Activated CD8-positive, alpha-beta memory T cell treated with anti-CD3 and anti-CD28 coated beads, Interleukin-2, amount 50 U/mL, for 4 hours (primary cell): ENCODE measurements at regions not wholly inside any gene's neighbourhood (a gene's known extent, or its start where the extent isn't known, plus 50 kb on each side); places are given as distances from the start of the nearest gene placed in this dataset.
"Not testable (repeated sequence)": the region's sequence is repeated elsewhere in the genome, so short reads cannot be mapped to it uniquely, and the experiment has no call there.

Experiments used
- DNase-seq: peaks from one replicate; pipeline ENCODE4 v3.0.0-alpha.2; 2020

- DNase-seq, result no peak
Observed at GRCh38 chr4:77451530-77451929, 154.1 kb upstream of the CXCL13 start.

GRCh38 chr4:77452117-77452516, 153.5 kb upstream of the CXCL13 start:
- not testable (repeated sequence) for DNase-seq

- DNase-seq, result no peak
Observed at GRCh38 chr4:77453911-77454310, 151.7 kb upstream of the CXCL13 start.

- DNase-seq, result no peak
Observed at GRCh38 chr4:77454858-77455257, 150.8 kb upstream of the CXCL13 start.

DNA sequence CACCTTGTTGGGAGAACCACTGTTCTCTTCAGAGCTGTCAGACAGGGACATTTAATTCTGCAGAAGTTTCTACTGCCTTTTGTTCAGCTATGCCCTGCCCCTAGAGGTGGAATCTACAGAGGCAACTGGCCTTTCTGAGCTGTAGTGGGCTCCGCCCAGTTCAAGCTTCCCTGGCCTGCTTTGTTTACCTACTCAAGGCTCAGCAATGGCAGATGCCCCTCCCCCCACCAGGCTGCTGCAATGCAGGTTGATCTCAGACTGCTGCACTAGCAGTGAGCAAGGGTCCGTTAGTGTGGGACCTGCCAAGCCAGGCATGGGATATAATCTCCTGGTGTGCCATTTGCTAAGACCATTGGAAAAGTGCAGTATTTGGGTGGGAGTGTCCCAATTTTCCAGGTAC, 141.5 kb upstream of the CXCL13 start:
- DNase-seq, result not testable (repeated sequence)

DNA sequence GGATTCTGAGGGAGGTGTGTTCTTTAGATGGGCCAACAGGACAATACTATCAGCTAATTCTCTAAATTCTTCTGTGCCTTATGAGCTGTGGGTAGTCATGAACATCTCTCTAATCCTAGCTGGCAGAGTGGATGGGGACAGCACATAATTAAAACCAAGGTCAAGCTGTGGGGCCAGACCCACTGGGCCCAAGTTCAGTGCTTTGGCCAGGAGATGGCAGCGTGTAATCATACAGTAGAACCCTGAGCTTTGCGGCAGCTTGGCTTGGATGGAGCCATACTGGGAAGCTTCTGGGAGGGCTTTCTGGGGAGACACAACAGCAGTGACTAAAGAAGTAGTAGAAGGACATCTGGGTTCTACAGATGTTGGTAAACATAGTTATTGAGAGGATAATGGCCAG, 140.3 kb upstream of the CXCL13 start:
- DNase-seq, result no peak

- no peak for DNase-seq
Observed at GRCh38 chr4:77466430-77466829, 139.2 kb upstream of the CXCL13 start.

DNA sequence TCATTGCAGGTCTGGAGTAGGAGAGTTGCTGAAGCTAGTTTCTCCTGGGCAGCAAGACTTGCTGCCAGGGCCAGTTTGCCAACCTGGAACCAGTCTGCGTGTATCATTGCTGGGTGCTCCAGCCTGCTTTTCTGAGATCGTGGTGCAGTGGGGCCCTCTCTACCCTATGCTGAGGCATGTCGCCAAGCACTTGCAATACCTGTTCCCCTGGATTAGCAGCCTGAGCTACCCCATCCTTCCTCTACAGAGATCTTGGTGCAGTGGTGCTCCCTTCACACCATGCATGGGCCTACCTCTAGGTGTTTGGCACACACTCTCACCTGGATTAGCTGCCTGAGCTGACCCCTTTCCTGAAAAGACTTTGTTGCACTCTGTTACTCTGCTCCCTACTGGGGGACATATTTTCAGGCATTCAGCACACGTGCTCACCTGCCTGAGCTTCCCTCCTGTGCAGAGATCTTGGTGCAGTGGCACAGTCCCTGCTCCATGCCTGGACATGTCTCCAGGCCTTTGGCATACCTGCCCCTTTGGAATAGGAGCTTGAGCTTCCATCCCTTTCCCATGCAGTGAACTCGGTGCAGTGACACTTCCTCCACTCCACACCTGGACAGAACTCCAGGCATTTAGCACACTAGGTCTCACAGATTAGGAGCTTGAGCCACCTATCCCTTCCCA, 133.7 kb upstream of the CXCL13 start:
- DNase-seq, result no peak

DNA sequence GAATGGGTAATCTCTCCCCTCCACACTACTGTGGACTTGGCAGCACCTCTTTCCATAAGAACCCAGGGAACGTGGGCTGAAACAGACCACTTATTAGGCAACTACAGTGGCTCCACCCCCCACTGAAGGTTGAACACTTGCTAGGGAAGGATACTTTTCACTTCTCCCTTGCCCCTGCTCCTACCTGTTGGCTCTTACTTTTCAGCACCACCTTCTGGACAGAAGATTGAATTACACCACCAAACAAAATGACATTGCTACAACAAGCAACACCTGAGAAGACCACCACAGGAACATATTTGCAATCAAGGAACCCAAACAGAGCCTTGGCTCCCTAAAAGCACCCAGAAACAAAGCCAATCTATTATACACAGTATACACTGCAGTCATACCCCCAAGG, 132.1 kb upstream of the CXCL13 start:
- no peak for DNase-seq

DNA sequence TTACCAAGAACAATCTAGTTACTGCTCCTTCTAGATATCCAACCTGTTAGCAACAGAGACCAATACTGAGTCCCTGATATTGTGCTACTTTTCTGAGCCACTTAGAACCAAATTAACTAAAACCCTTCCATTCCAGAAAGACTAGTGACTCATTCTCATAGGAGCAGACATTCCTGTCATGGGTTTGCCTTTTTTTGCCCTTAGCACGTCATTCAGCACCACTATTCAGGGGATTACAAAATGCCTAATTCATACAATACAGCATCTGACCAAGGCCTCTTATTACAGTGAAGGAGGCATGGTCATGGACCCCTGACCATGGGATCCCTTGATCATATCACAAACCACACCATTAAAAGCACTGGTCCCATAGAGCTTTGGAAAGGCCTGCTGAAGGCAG, 123.8 kb upstream of the CXCL13 start:
- no peak for DNase-seq

DNA sequence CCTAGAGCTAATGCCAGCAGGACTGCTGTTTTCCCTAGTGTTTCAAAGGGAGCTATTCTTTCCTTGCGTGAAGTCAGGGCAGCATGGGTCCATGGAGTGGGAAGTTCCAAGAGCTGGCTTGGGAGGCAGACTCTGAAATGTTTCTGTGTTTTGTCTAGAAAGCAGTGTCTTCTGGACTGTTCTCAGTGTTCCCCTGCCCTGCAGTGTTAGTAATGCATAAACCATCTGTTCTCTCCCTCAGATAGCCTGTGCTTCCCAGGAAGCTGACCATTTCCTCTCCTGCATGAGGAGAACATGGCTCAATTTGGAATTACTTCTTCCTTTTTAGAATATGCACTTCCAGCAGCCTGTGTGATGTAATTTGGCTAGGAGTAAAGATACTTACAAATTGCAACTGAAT, 116.7 kb upstream of the CXCL13 start:
- no peak for DNase-seq

DNA sequence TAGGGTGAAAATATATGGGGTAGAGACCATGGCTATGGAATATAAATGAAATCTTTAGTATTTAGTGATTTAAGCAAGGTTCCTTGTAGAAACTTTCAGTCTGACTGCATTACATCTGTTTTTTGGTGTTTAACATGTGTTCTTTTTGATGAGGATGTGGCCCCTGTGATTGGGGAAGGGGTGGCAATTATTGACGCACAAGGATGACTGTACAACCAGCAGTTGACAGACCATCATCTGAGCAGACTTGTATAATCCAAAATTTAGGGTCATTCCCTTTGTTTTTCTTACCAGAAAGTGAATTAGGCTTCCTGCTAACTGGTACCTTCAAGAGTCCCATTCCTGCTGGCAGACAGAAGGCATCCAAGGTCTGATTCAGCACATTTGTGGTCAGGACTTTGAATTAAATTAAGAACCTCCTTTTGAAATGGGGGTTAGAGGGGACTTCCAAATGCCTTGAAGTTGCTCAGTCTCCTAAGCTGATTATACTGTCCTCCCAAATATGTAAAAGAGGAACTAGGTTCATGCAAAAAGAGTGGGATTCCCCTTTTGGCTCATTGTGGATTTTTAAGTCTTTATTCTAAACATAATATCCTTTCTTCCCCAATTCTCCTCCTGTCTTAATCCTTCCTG, 112.4 kb upstream of the CXCL13 start:
- DNase-seq, result no peak

DNA sequence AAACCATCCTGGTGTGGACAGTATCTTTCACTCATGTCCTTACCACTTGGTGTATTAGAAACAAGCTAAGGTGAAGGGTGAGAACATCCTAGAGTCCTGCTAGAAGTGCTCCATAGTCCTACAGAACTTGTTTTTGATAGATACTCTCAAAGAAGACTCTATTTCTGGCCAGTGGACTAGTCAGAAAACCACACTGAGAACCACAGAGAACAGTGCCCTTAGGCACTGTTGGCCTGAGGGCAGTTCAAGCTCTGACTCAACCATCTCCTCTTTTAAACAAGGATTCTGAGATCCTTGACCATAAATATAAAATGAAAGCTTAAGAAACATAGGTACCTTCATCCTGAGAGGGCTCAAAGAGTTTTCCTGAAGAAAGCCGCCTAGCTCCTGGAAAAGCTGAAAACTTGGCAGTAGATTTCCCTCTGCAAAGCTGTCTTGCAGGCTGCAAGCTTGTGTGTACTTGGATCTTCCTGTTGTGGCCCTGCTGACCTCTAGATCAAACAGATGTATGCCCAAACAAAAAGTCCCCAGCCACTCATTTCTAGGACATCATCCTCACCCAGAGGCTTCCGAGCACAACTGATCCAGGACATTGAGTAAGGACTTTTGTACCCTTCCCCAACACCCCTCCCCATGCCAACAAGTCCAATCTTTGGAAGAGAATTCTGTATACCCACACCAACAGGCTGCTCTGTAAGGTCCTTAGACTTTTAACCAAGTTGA, 111.6 kb upstream of the CXCL13 start:
- DNase-seq, result no peak

DNA sequence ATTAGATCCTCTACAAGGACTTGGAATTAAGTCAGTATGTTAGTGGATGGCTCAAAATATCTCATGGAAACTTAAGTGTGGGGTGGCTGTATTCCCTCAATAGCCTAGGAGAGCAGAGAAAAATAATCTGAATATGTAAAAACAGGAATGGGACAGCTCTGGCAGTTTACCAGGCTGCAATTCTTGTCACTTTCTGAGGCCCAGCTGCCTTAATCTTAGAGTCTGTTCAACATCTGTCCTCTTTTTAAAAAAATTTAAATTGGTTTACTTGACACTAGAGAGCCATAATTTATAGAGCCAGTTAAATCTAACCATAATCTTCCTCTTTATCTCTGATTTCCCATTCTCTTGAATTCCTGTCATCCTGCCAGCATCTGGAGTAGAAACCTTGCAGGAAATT, 109.2 kb upstream of the CXCL13 start:
- no peak for DNase-seq

- no peak for DNase-seq
Observed at GRCh38 chr4:77500801-77501200, 104.8 kb upstream of the CXCL13 start.

GRCh38 chr4:77501240-77501639, 104.4 kb upstream of the CXCL13 start:
- DNase-seq, result no peak

- DNase-seq, result no peak
Observed at GRCh38 chr4:77501851-77502250, 103.8 kb upstream of the CXCL13 start.

- DNase-seq, result no peak
Observed at GRCh38 chr4:77504407-77504806, 101.2 kb upstream of the CXCL13 start.

DNA sequence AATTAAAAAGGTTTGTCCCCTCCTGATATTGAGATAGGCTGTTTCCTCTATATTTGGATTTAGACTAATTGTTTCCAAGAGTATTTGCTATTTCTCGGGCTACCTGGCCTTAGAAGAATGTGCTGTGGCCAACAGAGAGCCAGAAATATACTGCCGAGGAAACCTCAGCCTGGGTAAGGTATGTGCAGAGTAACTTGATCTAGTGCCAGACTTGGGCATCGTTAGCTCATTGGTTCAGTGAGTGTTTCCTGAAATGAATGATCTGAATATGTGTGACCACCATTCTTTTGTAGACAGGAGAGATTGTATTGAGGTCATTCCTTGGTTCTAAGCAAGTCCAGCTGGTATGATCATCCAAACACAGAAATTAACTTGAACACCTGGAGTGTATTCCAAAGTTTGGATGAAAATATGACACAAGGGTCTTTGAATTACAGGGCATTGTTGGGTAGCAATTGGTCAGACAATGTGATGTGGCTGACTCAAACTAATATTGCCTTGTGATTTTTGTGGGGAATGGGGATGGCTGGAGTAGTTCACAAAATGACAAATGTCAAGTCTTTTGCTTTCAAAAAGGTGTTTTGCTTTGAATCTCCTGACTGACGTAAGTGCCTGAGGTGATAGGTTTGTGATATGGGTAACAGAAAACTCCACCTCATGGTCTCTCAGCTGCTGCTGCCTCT, 100.2 kb upstream of the CXCL13 start:
- no peak for DNase-seq

DNA sequence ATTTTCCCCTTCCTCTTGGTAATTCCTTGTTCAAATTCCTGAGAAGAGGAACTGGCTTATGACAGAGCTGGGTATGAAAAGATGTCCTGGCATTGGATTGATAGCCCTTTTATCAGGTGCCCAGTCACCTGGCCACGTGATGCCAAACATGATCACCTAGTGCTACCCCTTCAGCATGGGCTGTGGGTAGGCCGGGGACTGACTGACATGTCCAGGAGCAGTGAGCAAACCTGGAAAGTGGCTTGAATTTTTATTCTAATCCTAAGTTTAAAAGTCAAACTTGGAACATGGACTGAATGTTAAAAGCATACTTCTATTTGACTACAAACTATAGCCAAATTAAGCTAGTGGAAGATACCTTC, 99.7 kb upstream of the CXCL13 start:
- no peak for DNase-seq

DNA sequence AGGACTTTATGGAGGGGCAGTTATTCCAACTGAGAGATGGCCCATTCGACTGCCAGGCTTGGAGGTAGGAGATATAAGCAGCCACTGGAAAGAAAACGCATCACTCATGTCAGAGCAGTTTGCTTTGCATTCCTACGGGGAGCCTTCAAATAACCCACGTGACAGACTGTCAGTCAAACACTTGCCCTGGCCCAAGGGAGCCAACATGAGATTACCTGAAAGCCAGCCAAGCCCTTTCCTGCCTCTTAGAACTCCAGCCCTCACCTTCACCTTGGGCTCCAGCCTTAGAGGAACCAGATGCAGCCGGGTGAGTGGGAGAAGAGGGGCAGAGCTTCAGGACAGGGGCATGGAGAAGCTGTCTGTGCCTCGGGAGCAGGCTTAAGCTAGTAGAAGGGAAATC, 95.3 kb upstream of the CXCL13 start:
- DNase-seq, result no peak

- no peak for DNase-seq
Observed at GRCh38 chr4:77525538-77525937, 80.1 kb upstream of the CXCL13 start.

GRCh38 chr4:77527900-77528299, 77.7 kb upstream of the CXCL13 start:
- not testable (repeated sequence) for DNase-seq

GRCh38 chr4:77538144-77538543, 67.5 kb upstream of the CXCL13 start:
- DNase-seq, result no peak
